GM12865 (cell line): ENCODE measurements at regions not wholly inside any gene's neighbourhood (a gene's known extent, or its start where the extent isn't known, plus 50 kb on each side); places are given as distances from the start of the nearest gene placed in this dataset.

ENCODE experiments used
- DNase-seq: peaks from one replicate; pipeline ENCODE4 v3.0.0; 2010; ENCODE audit warnings: low read depth
- H3K4me3 ChIP-seq: 2 replicates; pipeline ENCODE4 v1.5.1; 2011; ENCODE audit warnings: mild to moderate bottlenecking, low read depth, low read length, control low read depth
- CTCF ChIP-seq: IDR thresholded peaks from 2 replicates; pipeline ENCODE4 v1.5.1; 2011; ENCODE audit warnings: low read length, control low read depth, low read depth, inconsistent platforms; ENCODE audit not compliant: insufficient read depth; ENCODE audit errors: missing control alignments

GRCh38 chr6:21501021-21501354, 92.6 kb upstream of the SOX4 start:
- TF ChIP-seq CTCF, result no peak
- H3K4me3 ChIP-seq, result no peak overlapping the region
- DNase-seq, result no peak

- H3K4me3 ChIP-seq, result no peak overlapping the region
- TF ChIP-seq CTCF, result no peak
- DNase-seq, result no peak
Measured at GRCh38 chr6:21501815-21502214, 91.7 kb upstream of the SOX4 start.

DNA sequence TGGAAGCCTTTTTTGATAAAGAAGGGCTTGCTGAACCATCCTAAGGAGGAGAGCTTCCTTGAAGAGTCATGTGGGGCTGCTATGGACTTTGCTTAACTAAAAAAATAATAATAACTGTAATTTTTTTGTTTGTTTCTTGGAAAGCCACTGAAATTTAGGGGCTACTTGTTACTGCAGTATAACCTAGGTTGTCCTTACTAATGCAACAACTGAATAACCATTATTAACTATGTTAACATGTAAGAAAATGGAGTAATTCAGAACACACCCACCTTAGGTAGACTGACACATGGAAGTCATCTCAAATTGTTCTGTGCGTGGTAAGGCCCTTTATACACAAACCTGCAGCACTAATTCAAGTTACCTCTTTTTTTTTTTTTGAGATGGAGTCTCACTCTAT, 90.9 kb upstream of the SOX4 start:
- TF ChIP-seq CTCF, result no peak
- H3K4me3 ChIP-seq, result no peak overlapping the region
- DNase-seq, result no peak

DNA sequence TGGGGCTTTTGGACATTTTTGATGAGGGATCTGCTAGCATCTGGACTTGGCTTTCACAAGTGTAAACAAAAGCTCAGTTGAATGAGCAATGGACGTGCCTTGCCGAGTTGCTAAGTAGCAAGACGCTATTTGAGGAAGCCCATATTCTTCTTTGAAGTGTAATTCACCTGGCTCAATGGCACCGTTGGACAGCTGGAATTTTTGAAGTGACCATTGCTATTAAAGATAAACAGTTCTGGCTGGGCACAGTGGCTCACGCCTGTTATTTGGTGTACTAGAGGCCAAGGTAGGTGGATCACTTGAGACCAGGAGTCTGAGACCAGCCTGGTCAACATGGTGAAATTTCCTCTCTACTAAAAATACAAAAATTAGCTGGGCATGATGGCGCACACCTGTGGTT, 88.8 kb upstream of the SOX4 start:
- no peak for TF ChIP-seq CTCF
- no peak for DNase-seq
- H3K4me3 ChIP-seq, result no peak overlapping the region

GRCh38 chr6:21505574-21505990, 88.0 kb upstream of the SOX4 start:
- H3K4me3 ChIP-seq, result no peak overlapping the region
- DNase-seq, result no peak
- no peak for TF ChIP-seq CTCF

DNA sequence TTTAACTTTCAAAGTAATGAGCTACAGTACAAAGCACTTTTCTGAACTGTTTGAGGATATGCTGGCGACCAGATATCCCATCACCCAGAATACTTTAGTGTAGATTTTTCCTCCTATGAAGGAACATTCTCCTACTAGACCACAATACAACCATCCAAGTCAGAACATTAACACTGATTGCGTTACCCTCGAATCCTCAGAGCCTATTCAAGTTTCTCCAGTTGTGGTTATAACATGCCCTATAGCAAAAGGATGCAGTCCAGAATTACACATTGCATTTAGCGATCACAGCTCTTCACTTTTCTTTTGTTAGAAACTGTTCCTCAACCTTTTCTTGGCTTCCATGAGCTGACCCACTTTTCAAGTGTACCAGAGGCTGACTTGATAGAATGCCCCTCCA, 87.4 kb upstream of the SOX4 start:
- TF ChIP-seq CTCF, result no peak
- DNase-seq, result no peak
- no peak overlapping the region for H3K4me3 ChIP-seq

GRCh38 chr6:21507811-21508210, 85.7 kb upstream of the SOX4 start:
- DNase-seq, result no peak
- H3K4me3 ChIP-seq, result no peak overlapping the region
- no peak for TF ChIP-seq CTCF
